Activated CD4-positive, CD25-positive, alpha-beta regulatory T cell treated with anti-CD3 and anti-CD28 coated beads, Interleukin-2, amount 50 U/mL, for 16 hours (primary cell): ENCODE measurements at regions not wholly inside any gene's neighbourhood (a gene's known extent, or its start where the extent isn't known, plus 50 kb on each side); places are given as distances from the start of the nearest gene placed in this dataset.

Source experiments
- DNase-seq: peaks from one replicate; pipeline ENCODE4 v3.0.0-alpha.2; 2020; ENCODE audit warnings: low read depth, low spot score

- no peak for DNase-seq
Measured at GRCh38 chr12:94059394-94060368, 88.7 kb upstream of the PLXNC1 start.

- no peak for DNase-seq
Measured at GRCh38 chr12:94062194-94062593, 86.2 kb upstream of the PLXNC1 start.

GRCh38 chr12:94062796-94063635, 85.4 kb upstream of the PLXNC1 start:
- DNase-seq = no peak

- DNase-seq = no peak
Measured at GRCh38 chr12:94070520-94070919, 77.9 kb upstream of the PLXNC1 start.

GRCh38 chr12:94071258-94071657, 77.1 kb upstream of the PLXNC1 start:
- DNase-seq = no peak

GRCh38 chr12:94073441-94074051, 74.8 kb upstream of the PLXNC1 start:
- no peak for DNase-seq

- no peak for DNase-seq
Measured at GRCh38 chr12:94074216-94074979, 74.0 kb upstream of the PLXNC1 start.

GRCh38 chr12:94074980-94075629, 73.3 kb upstream of the PLXNC1 start:
- DNase-seq = no peak

DNA sequence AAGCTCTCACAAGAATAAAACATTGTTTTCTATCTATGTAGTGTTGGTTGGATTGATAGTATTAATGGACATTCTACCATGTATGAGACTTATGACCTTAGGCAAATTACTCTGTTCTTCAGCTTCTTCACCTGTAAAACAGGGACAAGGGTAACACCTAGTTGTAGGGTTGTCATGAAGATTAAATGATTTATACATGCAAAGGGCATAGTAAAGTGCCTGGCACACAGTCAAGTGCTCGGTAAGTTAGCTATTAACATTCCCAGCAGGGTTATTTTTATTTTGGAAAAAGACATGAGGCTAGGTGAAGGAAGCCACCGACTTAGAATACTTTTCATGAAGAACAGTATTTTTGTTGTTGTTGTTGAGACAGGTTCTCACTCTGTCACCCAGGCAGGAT, 71.2 kb upstream of the PLXNC1 start:
- no peak for DNase-seq

GRCh38 chr12:94078138-94078723, 70.1 kb upstream of the PLXNC1 start:
- DNase-seq = no peak

DNA sequence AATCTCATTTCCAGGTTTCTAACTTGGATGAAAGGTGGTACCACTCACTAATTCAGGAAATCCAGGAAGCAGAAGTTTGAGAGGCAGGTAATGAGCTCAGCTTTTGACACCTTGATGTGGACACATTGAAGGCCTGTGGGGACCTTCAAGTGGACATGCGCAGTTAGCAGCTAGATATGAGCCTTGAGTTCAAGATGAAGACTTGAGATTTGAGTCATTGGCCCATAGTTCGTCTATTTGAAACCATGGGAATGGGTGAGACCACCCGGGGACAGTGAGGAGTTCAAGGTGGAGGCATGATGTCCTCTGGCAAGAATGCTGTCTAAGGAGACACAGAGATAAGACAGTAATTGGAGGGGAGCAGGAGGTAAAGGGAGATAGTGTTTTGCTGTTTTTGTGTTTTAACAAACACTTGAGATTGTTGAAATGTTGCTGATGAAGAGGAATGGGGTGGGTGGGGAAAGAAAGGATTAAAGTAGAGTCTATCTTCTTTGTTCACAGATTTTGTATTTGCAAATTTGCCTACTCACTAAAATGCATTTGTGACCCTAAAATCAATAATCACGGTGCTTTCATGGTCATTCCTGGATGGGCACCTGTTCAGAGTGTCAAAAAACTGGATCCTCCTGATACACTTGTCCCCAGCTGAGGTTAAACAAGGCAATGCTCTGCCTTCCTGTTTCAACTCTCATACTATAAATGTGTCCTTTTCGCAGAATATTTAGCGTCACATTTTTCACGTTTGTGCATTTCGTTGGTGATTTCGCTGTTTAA, 69.5 kb upstream of the PLXNC1 start:
- no peak for DNase-seq

GRCh38 chr12:94079566-94080340, 68.6 kb upstream of the PLXNC1 start:
- DNase-seq = no peak

GRCh38 chr12:94080341-94081009, 67.9 kb upstream of the PLXNC1 start:
- DNase-seq = no peak

GRCh38 chr12:94082690-94083089, 65.7 kb upstream of the PLXNC1 start:
- no peak for DNase-seq

DNA sequence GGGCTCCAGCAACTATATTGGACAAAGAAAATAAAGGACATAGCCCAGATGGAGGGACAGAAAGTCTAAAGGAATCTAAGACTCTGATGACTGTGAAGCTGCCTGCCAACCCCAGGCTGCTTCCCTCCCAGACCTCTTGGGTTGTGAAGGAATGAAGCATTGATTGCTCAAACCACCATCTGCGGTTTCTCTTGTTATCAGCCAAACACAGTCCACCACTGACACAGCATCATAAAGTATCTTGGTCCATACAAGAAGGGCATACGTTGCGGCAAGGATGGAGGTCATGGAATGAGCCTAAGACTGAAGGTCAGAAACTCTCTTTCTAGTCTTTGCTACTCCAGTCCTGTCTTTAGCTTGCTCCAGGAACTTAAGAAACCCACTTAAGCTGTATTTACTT, 58.5 kb upstream of the PLXNC1 start:
- DNase-seq = no peak

- DNase-seq = no peak
Measured at GRCh38 chr12:94091624-94092023, 56.8 kb upstream of the PLXNC1 start.

DNA sequence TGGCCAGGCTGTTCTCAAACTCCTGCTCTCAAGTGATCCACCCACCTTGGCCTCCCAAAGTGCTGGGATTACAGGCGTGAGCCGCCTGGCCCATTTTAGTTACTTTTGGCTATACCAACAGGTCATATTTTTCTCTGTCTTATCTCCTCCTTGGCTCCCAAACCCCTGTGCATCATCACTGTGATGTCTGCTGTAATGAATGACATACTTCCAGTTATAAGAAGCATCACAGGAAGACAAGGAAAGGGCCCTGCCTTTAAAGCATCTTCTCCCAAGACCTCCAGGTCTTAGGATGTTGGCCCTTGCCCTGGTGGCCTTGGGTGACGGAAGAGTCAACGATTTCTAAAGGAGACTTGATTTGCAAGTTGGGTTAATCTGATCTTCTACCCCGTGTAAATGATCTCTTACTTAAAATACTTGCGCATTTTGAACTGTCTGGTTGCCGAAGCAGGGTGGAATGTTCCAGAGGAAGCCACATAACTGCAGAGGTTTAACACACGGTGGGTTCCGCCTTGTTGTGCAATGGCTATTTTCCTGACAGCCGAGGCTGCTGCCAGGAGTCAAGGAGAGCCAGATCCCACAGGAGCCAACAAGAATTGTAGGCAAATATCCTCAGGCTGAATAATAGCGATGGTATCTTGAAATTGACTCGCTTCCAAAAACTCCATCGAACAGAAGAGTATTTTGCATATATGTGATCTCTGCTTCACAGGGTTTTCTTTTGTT, 55.7 kb upstream of the PLXNC1 start:
- no peak for DNase-seq

- DNase-seq = no peak
Measured at GRCh38 chr12:94094700-94095099, 53.7 kb upstream of the PLXNC1 start.
